NCI-H524 treated with DMSO at 0.1 percent for 48 hours (cell line): ENCODE measurements at regions not wholly inside any gene's neighbourhood (a gene's known extent, or its start where the extent isn't known, plus 50 kb on each side); places are given as distances from the start of the nearest gene placed in this dataset.
"Not testable (repeated sequence)": the region's sequence is repeated elsewhere in the genome, so short reads cannot be mapped to it uniquely, and the experiment has no call there.

Experiments
- DNase-seq: peaks from one replicate; lab custom pipeline; 2025; lab: John Stamatoyannopoulos, UW

DNA sequence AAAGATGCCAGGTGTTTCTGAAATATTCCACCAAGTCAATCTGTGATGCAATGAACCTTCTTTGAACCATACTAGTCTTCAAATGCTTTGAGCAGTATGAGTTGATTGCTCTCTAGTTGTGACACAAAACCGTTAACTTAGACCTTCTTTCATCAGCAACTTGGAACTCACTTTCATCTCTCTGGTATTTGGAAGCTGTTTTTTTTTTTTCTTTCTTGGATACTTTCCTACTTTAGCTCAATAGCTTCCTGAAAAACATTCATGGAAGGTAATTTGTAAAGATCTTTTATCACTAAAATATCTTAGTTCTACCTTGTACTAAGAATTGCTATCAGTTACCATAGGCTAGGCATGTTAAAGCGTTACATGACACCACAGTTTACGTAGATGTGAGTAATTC is 1071.9 kb upstream of the CHAC2 start:
- no peak for DNase-seq

DNA sequence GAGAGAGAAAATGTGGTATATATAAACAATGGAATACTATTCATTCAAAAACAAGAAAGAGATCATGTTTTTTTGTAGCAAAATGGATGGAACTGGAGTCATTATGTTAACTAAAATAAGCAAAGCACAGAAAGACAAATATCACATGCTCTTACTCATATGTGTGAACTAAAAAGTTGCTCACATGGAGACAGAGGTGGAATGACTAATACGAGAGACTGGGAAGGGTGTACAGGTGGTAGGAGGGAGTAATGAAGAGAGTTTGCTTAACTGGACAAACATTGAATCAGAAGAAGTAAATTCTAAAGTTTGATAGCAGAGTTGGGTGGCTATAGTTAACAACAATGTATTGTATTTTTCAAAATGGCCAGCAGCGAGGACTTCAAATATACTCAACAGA is 1080.7 kb upstream of the CHAC2 start:
- no peak for DNase-seq

DNA sequence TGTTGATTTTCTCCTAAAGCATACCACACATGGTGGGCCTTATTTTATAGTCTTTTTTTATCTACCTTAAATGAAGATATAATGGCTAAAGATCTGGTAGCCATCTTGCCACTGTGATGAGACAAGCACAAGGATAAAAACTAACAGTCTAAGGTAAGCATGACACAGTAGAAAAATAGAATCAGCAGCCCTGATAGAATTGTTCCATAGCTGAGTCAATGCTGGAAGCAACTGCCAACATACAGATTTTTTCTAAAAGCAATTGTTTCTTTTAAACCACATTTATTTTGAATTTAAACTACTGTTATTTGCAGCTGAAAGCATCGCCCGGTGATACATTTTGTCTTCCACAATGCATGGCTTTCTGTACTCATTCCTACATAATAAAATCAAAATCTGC is 1091.5 kb upstream of the CHAC2 start:
- DNase-seq: no peak

DNA sequence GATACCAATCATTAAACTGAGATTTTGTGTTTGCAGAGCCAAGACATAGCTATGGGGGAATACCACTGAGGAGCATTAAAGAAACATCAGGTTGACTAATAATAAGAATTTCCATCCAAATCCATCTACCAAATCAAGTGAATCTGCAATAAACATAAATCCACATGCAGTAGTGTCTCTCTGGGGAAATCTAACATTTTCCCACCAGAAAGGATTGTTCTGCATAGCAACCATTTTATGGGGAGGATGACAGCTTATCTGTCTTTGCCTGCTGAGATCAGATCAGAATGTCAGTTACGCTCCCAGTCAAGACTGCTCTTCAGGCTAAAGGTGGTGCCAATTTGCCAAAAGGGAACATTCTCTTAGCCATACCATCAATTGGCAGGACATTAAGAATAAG is 1098.9 kb upstream of the CHAC2 start:
- DNase-seq: no peak

DNA sequence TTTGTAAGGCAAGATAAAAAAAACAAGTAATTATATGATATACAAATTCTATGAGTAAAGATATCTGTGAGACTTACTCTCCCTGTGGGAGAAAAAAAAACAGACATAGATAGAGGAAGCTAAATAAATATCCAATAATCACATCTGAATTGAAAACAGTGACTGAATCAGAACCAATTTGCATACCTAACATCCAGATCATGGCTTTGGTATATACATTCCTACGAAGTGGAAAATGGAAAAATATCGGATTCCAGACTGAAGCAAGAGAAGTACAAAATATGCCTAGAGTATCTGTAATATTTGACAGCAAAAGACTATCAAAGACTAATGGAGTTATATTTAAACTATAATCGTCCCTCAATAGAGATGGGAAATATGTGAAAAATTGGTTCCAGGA is 1108.1 kb upstream of the CHAC2 start:
- no peak for DNase-seq

DNA sequence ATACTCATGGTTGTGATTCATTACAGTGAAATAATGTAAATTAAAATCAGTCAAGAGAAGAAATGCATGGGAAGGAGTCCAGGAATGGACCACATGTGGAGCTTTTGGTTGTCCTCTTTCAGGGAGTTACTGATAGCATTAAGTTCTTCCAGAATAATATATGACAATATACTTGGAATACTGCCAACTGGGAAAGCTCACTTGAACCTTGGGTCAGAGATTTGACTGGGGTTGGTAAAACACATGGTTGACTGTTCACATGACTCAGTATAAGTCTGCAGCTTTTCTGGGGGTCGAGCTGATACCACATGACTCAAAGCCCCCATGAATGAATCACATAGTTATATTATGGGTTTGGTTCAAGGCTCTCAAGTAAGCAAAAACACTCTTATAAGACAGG is 1109.0 kb upstream of the CHAC2 start:
- DNase-seq: no peak

DNA sequence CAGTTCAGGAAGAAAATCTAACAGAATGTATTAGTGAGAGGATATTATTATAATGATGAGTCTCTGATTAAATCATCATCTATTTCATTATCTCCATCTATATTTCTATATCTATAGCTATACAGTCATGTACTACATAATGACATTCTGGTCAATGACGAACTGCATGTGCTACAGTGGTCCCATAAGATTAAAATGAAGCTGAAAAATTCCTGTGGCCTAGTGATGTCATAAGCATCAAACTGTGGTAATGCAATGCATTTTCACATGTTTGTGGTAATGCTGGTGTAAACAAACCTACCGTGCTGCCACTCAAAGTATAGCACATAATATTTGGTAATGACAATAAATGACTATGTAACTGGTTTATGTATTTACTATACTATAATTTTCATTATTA is 1127.9 kb upstream of the CHAC2 start:
- no peak for DNase-seq

DNA sequence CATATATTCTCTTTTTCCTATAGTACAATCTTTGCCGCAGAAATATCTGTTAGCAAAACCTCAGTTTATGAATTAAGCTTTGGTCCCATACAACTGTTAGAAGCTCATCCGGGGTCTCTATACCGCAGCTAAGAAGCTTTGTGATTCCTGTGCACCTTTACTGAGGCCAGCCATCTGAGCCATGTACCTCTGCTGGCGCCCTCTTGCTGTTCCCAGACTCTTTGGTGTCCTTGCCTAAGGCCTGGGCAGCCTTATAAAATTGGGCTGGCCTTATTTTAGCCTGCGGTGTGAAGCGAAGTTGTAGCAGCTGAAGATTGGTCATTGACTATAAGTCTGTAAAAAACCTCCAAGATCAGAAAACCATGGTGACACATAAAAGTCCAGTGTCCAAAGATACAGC is 1135.1 kb upstream of the CHAC2 start:
- no peak for DNase-seq

DNA sequence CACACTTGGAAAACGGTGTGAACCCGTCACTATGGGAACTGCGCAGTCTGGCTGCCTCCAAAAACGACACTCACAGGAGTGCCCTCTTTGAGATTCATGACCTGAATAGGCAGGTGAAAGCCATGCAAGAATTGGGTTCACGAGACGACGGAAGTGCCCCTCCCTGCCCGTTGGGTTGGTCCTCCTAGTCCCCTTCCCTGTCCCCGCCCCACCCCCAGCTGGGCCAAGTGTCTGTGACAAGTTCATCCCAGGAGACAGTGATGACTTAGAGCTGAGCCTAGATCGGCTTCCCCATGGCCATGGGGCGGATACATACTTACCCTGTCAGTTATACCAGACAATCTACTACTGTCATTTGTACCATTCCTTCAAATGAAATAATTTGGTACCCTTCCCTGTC is 1137.7 kb upstream of the CHAC2 start:
- DNase-seq: no peak

DNA sequence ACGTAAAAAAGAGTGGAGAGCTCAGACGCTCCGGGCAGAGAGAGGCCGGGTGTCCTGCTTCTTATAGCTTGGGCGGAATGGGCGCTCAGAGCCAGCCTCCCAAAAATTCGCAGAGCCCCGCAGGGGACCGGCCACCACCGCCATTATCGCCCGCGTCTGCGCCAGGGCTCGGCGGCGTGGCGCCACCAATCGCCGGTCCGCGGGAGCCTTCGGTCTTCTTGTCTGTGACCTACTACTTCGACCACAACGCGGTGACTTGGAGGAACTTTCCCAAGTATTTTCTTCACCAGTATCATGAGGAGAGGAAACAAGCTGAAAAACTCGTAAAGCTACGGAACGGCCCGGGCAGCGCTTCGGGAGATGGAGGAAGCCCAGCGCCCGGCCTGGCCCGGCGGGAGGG is 1138.1 kb upstream of the CHAC2 start:
- no peak for DNase-seq

DNA sequence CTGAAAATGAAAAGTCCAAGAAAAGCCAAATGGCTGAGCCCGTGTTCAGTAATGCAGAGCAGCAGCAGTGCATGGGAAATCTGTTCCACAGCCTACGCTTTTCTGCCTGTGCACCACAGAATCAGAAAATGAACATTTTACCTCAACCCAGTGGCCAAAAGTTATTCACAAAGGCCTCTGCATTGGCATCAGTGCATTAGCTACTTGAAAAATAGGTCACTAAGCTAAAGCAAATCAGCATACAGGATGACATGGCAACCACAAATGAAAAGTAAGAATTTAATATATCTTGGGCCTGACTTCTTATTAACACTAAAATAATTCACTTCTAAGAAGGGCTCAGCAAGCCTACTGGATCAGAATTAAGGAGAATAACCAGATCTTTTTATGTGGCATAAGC is 1145.3 kb upstream of the CHAC2 start:
- DNase-seq: no peak

DNA sequence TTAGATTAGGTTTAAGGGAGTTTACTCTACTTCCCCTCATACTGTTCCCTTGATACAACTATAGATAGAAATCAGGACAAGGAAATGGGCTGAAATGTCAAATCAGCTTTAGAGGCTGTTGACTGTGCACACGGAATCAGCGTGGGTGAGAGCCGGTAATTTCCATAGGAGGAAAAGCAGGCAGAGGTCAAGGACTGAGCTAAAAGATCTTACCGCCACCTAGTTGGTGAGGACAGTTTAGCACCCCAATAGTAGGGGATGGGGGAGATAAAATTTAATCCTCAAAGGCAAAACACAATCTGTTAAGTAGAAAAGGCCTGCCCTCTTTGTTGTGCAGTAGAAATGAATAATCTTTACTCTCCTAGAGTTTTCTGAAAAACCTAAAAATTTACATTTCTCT is 1154.5 kb upstream of the CHAC2 start:
- DNase-seq: no peak

DNA sequence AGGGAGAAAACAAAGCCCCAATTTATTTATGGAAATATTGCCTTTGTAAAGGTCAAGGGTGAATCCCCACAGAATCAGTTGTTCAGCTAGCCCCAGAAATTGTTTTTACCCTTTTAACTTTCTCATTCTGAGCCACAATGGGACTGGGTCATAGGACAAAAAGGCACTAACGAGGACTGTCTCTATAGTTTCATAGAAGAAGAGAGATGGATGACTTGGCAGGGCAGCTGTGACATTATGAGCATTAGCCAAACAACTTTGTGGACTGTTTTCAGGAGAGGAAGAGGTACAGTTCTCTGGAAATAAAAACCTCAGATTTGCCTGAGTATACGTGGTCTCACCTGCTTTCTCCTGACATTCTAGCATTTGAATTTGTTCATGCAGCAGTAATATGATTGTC is 1155.8 kb upstream of the CHAC2 start:
- DNase-seq: no peak

DNA sequence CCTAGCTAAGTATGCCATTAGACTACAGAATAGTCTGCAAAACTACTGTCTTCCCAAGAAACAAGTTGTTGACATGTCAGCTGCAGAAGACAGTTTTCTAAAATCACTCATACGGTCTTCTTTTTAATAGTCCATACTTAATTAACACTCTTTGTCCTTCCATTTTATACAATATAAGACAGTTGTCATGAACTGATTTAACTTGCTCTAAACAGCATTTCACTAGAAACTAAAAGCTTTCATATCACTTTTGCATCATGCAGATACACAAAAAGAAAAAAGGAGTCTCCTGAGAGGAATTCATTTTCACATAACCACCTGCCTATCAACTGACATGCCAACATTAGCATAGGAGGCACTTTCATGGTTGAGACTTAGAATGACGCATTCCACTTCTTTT is 1159.6 kb upstream of the CHAC2 start:
- no peak for DNase-seq

DNA sequence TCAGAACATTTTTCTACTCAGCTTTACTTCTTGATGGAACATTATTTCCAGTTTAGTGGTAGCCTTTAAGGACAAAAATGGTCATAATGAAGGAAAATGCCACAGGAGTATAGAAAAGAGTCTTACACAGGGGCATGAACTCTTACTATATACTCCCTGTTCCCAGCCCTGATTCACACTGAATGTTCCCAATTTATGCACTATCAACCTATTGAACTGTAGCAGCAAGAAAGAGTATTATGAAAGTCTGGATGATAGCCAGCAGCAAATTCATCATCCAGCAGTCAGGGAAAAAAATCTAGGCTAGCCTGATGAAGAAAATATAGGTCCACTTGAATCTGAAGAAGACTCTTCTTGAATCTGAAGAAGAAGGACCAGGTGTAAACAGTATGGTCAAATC is 1170.3 kb upstream of the CHAC2 start:
- DNase-seq: no peak

DNA sequence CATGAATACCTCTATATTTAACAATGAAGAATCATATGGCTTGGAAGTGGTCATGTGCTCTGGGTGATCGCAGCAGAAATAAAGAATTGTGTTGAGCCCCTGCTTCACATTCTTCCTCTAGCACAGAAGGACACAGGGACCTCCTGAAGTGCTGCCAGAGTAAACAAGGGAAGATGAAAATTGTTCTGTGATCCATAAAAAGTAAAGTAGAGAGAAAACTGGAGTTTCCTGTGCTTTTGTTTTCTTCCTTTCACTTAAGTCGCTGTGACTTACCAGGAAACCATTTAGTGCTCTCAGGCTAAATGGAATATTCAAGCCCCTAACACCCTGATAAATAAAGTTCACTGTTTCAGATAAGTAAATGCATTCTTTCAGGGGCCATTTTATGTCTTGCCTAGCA is 1173.6 kb upstream of the CHAC2 start:
- no peak for DNase-seq

DNA sequence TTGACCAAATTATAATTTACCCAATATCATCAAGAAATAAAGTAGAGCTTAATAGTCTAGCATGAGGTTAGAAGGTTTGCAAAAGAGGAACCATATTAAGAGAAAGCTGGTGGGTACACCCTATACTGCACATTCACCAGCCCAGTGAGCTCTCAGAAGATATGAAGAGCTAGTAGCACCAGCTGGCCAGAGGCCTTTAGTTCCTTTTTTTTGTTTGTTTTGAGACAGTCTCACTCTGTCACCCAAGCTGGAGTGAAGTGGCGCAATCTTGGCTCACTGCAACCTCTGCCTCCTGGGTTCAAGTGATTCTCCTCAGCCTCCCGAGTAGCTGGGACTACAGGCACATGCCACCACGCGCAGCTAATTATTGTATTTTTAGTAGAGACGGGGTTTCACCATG is 1183.5 kb upstream of the CHAC2 start:
- not testable (repeated sequence) for DNase-seq

DNA sequence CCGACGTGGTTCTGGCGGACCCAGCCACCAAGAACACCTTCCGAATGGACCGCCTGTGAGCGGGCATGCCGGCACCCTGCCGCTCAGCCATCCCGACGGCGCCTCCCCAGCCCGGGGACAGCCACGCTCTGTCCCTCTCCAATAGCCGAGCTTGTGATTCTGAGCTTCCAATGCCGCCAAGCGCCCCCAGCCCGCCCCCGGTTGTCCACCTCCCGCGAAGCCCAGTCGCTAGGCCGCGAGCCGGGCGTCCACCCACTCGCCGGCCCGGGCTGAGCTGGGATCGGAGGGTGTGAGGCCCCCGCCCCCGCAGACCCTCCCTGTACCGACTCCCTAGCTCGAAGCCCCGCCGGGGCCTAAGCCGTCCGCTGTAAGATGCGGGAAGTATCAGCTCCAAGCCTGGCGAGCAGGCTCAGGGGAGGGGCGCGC is 1195.1 kb upstream of the CHAC2 start:
- no peak for DNase-seq

DNA sequence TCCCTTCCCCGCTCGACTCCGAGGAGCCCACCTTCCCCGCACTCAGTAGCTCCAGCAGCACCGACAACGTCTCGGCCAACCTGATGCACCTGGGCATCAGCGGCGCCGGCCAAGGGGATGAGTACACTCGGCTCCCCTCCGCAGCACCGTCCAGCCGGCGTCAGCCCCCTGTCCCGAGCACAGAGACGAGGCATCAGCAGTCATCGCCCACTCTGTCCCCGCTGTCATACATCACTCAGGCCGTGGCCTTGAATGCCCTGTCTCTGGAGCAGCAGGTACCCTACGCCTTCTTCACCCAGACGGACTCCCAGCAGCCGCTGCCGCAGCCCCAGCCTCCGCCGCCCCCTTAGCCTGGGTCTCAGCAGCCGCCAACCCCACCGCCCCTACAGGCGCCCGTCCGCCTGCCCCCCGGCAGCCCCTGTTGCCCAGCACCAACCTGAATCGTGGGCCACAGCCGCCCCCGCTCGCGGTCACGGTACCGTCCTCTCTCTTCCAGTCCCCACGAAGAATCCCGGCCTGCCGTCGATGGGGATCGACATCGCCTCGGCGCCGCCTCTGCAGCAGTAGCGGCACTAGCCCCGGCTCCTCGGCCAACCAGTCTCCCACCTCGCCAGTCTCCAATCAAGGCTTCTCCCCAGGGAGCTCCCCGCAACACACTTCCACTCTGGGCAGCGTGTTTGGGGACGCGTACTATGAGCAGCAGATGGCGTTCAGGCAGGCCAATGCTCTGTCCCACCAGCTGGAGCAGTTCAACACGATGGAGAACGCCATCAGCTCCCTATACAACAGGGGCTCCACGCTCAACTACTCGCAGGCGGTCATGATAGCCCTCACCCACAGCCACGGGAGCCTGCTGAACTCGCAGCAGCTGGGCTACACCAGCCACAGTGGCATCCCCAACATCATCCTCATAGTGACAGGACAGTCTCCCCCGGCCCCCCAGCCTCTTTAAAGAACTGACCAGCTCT is 1195.9 kb upstream of the CHAC2 start:
- DNase-seq: no peak

DNA sequence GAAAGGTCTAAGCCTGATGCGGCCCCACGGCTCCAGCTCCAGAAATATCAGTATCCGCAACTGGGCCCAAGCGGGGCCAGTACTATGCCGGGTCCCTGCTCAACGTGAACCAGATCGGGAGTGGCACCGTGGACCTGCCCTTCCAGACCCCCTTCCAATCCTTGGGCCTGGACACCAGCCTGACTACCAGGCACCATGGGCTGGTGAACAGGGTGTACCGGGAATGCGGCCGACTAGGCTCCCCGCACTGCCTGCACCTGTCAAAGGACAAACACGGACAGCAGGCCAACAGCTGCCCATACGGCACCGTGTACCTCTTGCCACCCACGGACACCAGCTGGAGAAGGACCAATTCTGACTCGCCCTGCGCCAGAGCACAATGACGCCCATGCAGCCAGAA is 1196.9 kb upstream of the CHAC2 start:
- DNase-seq: no peak

DNA sequence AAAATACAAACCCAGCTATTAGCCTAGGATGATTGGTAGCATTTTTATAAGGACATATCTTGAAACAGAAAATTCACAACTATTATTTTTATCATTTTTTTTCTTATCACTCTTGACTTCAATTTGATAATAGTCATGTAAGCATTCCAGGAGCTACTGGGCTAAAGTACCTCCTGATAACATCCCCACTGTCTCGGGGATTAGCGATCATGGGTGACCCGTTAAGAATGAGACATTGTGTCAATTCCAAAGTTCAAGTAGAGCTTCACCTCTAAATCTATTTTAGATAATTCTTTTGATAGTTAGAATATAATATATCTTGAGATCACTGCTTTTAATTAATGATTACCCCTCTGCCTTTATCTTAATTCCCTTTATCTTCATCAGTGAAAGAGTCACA is 1204.5 kb upstream of the CHAC2 start:
- no peak for DNase-seq

DNA sequence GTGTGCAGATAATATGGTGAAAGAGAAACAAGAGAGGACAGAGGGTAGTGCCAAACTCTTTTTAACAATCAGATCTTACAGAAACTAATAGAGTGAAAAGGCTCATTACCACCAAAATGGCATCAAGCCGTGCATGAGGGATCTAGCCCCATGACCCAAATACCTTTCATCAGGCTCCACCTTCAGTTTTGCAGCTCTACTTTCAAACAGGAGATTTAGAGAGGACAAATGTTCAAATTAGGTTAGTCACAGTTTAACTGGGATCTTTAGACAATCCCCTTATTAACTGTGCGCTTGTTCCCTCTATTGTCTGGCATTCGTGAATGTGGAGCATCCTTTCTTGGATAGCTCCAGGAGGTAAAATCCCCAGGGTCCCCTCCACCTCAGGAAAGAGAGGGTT is 1209.3 kb upstream of the CHAC2 start:
- DNase-seq: no peak

DNA sequence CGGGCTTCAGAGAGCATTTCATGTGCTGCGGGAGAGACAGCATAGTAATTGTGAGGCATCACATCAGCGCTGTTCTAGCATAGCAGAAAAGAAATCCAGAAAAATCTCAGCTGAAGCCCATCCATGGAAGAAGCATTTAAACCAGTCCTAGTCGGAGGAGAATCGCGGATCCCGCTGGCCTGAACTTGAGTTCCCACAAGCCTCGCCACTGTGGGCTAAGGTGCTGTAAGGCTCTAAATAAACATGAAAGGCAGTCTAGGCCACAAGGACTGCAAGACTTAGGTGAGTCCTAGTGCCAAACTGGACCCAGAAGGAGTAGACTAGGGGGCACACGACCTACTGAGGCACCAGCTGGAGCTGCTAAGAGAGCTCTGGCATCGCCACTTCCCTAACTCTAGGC is 1225.3 kb upstream of the CHAC2 start:
- DNase-seq: no peak
